ENCODE measurements at regions not wholly inside any gene's neighbourhood (a gene's known extent, or its start where the extent isn't known, plus 50 kb on each side); places are given as distances from the start of the nearest gene placed in this dataset.

DNA sequence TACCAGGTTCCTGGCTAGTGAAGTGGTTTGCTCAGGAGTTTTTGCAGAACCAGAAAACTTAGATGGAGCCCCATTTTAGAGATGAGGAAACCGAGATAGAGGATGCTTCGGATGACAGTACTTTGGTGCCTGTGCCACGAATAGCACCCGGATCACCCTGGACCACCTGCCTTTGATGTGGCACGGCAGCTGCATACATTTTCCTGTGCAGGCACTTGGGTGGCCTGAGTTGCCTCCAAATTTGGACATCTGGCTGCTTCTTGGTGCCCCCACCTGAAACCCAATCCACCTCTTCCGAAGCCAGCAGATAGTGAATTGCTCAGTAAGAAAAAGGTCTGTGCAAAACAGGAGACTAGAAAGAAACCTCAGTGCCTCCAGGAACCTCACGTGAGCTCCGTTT, 140.6 kb upstream of the ID2 start:
- no peak for DNase-seq (ENCODE audit: low read depth in 2 of 2)

DNA sequence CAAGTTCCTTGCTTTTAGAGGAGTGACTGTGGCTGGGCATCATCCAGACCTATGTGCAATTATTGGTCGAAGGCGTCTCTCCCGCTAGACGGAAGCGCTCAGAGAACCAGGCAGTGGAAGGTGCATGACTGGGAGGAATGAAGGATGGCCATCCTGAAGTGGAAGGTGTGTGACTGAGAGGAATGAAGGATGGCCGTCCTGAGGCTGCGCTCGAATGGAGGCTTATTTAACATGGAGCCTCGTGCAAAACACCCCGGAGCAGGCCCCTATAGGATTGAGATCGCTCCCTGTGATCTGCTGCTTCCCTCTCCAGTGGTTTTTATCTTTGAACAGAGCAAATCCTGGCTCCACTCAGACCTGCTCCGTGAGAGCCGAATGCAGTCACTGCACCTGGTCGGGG, 140.2 kb upstream of the ID2 start:
- DNase-seq (ENCODE audit: low read depth in 2 of 2) = no peak

DNA sequence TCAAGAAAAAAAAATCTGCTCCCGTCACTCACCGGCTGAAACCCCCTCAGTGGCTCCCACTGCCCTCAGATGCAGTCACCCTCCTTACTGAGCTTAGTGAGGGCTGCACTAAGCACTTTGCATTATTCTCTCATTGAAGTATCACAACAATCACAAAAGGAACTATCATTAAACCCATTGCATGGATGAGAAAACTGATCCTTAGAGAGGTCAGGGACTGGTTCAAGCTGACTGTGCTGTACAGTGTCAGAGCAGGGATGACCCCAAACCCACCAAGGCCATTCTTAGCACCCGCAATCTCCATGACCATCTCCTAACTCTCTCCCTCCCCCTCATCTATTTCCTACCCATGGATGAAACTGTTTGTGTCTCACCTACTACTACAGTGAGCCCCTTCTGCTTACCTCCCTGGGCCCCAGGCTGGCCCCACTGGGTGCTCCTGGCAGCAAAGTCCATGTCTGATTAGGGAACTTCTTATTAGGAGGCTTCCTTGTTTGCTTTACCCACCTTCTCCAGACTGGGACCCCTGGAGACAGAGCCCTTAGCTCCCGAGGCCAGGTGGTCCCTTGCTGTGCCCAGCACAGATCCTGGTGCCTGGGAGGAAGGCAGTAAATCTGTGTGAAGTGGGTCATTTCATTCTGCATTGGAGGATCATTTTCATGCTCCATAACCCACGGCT, 139.3 kb upstream of the ID2 start:
- no peak for DNase-seq (ENCODE audit: low read depth in 2 of 2)

GRCh38 chr2:8543060-8543382, 138.8 kb upstream of the ID2 start:
- no peak for DNase-seq (ENCODE audit: low read depth in 2 of 2)

DNA sequence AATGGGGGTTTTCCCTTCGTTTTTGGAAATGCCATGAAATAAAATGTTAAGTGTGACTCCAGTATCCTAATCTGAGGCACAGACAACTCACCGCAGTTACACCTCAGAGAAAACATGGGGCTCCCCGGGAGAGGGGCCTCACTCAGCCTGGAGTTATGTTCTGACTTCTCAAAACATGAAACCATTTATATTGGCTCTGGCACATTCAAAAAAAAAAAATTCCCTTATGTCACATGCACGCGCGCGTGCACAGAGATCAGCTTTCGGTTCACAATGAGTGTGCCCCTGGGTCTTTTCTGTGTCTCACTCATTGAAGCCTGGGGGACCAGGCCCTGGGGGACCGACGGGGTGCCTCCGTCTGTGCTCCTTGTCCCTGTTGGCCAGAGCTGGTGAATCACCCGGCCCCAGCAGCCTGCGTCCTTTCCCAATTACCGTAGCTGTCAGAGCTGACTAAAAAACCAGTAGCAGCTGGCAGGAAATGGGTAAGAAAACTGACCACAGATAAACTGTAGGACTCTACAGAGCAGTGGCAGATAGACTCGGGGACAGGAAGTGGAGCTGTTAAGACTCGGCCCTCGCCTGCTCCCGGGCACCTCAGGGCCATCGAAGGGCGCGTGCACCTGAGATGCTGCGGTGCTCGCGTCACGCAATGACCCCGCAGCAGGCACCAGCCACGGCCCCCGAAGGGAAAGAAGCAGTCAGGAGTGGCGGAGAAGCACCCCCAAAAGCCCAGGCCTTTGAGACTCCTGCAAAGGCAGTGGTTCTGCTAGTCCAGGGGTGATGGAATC, 138.3 kb upstream of the ID2 start:
- DNase-seq (ENCODE audit: low read depth in 2 of 2) = no peak

GRCh38 chr2:8544171-8544785, 137.6 kb upstream of the ID2 start:
- DNase-seq (ENCODE audit: low read depth in 2 of 2) = no peak

DNA sequence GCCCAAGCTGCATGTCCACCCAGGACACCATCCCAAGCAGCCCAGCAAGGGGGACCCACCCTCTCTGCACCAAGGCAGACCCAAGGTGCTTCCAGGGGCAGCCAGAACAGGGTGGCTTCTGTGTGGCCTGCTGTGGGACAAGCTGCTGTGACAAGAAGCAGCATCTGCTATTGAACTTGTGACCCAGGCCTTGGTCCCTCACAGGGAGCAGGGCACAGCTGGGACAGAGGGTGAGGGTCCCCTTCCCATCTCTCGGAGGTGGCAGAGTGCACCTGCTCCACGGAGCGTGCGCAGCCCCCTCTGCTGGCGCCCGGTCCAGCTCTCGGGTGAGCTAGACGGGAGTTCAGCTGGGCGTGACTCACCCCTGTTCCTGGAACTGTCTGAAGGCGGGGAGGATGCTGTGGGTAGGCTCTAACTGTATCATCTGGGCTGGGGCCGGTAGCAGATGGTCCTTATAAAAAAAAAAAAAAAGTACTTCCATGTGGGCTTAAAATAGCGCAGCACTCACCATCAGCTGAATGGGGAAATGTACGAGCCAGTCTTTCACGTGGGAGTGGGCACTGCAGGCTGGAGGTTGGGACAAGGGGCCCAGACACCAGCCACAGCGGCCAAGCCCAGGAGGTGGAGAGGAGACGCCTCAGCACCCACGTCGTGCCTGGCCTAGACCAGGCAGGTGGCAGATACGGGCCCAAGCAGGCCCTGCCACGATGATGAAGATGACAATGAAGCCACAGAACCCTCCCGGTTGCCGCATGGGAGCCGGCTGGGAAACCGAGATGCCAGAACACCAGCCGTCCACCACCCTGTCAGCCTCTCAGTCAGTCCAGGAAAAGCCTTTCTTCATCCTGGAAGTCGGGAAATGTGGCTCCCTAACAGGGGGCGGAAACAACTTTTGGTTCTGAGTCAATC, 136.8 kb upstream of the ID2 start:
- DNase-seq (ENCODE audit: low read depth in 2 of 2) = no peak

DNA sequence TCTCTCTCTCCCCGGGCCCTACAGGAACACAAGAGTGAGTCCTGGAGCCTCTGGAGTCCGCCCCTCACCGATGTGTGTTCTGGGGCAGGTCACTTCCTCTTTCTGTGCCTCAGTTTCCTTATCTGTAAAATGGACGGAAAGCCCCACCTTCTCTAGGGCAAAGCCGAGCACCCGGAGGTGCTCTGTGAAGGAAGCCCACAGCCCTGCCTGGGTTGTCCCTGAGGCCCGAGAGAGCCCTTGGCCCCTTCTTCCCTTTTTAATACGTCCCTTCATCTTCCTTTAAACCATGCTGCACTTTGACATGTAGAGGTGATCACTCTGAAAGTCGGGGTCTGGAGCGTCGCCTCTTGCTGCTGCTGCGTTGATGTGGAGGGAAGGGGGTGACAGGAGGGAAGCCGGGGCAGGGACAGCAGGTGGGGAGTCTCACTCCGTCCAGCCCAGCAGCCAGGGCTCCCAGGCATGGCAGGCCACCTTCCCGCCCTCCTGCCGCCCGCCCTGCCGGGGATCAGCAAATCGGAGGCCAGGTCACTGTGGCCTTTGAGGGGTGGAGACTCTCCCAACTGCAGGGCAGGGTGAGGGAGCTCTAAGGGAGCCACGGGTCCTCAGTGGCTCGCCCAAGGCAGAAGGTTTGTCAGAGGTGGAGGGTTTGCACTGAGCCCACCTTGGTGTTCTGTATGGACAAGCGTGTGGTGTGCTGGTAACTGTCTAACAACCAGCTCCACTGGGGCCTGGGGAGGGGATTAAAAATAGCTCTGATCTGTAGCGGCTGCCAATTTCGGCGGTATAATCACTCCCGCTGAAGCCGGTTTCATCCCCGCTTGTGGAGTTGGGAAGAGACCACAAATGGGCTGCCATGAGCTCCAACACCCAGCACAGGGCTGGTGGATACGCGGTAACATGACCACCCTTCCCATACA, 135.9 kb upstream of the ID2 start:
- no peak for DNase-seq (ENCODE audit: low read depth in 2 of 2)

- no peak for DNase-seq (ENCODE audit: low read depth in 2 of 2)
These were observed 135.1 kb upstream of the ID2 start for GRCh38 chr2:8546612-8547283.

DNA sequence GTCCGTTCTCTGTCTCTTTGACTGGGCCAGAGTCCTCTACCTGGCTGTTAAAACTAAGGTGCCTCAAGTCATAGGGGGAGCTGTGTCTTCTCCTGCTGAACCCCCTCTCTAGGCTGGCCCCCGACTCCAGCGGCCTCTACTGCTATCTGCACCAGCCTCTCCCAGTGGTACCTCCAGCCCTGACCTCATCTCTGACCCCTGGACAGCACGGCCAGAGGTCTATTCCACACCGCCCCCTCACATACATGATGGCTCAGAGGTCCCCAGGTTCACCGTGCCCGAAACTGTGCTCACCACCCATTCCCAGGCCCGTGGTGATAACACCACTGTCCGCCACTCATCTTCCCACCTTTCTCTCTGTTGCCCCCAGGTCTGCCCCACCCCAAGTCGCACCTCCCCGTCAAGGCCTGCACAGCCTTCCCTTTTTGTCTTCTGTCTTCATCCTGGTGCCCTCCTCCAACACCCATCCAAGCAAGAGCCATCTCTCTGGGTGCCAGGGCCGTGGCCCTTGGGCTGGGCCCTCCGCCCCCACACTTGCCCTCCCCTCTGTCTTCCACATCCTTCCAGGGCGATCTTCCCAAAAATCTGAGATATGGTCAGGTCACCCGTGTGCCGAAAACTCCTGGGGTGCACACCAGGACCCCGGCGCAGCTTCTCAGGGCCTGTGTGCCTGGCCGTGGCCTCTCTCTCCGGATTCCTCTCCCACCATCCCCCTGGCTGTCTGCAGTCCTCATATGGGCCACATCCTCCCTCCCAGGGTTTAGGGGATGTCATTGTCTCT, 134.4 kb upstream of the ID2 start:
- no peak for DNase-seq (ENCODE audit: low read depth in 2 of 2)

- no peak for DNase-seq (ENCODE audit: low read depth in 2 of 2)
These were observed 133.7 kb upstream of the ID2 start for GRCh38 chr2:8548065-8548618.

GRCh38 chr2:8548619-8549150, 133.2 kb upstream of the ID2 start:
- no peak for DNase-seq (ENCODE audit: low read depth in 2 of 2)

DNA sequence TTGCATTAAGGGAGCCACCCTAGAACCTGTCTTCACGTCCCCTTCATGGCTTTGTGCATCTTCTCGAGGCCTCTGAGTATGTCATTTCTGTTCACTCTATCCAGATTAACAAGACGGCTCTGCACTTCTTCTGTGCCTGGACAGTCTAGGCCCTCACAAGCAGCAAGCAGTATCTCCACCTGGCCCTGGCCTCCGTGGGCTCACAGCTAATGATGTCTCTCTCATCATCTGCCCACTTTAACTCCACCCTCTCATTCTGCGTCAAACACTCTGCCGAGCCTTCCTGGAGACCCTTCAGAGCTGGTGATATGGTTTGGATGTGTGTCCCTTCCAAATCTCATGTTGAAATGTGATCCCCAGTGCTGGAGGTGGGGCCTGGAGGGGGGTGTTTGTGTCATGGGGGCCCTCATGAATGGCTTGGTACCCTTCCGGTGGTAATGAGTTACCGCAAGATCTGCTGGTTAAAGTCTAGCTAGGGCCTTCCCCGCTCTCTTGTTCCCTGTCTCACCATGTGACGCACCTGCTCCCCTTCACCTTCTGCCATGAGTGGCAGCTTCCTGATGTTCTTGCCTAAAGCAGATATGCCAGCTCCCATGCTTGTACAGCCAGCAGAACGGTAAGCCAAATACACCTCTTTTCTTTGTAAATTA, 132.5 kb upstream of the ID2 start:
- DNase-seq (ENCODE audit: low read depth in 2 of 2) = no peak

GRCh38 chr2:8549942-8550341, 131.9 kb upstream of the ID2 start:
- DNase-seq (ENCODE audit: low read depth in 2 of 2) = no peak

GRCh38 chr2:8550481-8550880, 131.4 kb upstream of the ID2 start:
- no peak for DNase-seq (ENCODE audit: low read depth in 2 of 2)

DNA sequence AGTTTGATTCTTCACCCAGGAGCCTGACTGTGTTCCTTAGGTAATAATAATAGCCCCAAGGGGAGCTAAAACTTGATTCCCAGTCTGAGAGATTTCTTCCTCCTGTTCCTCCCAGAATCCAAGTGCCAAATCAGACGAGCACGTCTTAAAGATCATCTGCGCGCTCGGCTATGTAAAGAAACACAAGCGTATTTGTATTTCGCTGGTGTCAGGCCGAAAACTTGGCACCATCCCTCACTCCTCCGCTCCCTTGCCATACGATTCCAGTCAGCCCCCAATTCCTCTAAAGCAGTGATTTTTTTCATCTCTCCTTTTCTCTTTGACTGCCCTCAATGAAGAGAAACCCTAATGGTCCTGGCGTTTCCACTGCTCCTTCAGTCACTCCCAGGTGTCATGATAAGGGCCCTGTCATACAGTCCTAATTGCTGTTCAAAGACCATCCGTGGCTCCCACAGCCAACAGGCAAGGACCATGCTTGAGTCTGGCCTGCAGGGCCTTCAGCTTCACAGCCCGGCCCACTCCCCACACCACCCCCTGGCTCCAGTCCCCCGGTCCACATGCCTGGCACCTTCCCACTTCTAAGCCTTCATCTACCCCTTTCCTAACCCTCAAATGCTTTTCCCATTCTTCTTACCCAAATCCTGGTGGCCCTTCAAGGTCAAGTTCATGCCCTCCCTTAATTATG, 130.8 kb upstream of the ID2 start:
- no peak for DNase-seq (ENCODE audit: low read depth in 2 of 2)

DNA sequence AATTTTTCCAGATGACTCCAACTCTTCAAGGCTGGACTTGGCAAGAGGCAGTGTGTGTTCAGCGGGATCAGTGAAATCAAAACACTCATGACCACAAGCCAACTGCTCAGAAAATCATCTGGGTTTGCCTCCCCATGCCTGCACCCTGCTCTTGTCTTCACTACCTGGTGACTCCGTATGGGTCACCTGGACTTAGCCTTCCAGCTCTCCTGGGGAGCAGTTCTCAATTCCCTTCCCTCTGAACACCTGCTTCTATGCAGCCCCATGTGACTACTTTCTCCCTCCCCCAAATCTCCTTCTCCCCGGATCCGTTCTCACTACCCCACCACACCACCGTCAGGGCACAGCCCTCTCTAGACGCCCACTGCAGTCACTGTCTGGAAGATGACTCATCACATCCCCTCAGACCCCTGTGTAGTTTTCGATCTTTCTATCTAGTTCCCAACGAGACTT, 130.2 kb upstream of the ID2 start:
- DNase-seq (ENCODE audit: low read depth in 2 of 2) = no peak

GRCh38 chr2:8552293-8552801, 129.5 kb upstream of the ID2 start:
- no peak for DNase-seq (ENCODE audit: low read depth in 2 of 2)
